H1 (cell line): ENCODE measurements at regions not wholly inside any gene's neighbourhood (a gene's known extent, or its start where the extent isn't known, plus 50 kb on each side); places are given as distances from the start of the nearest gene placed in this dataset.

Experiments used
- CTCF ChIA-PET: fragments of 300-600 bp; sonication (Branson Sonifier 250); formaldehyde crosslinking; loops from one replicate; lab custom pipeline; 2021; ENCODE audit not compliant: partially characterized antibody; lab: Charles Lee
- POLR2A ChIA-PET: fragments of 300-600 bp; sonication (Branson Sonifier 250); formaldehyde crosslinking; loops from one replicate; lab custom pipeline; 2021; ENCODE audit warnings: inconsistent platforms; ENCODE audit not compliant: partially characterized antibody; lab: Charles Lee
- DNase-seq, 2 experiments: peaks; one replicate each; pipeline versions ENCODE4 v3.0.0 to v3.0.0-alpha.2; 2010 to 2022; ENCODE audit warnings: low spot score in 2 of 2, low read depth in 1 of 2, mixed read lengths in 1 of 2
- FAIRE-seq: peaks from 2 replicates; lab custom pipeline; 2011; peaks lifted over from hg19 to GRCh38; lab: Jason Lieb, UNC
- H2AFZ ChIP-seq: 2 replicates; pipeline ENCODE4 v1.8.1; 2012; ENCODE audit warnings: low read length, inconsistent platforms
- H2AK5ac ChIP-seq: 2 replicates; pipeline ENCODE4 v1.6.1; 2013; ENCODE audit warnings: low read depth, low read length
- H2BK120ac ChIP-seq: replicated peaks from 2 replicates; pipeline ENCODE3; 2013; ENCODE audit warnings: low read depth, low read length, inconsistent platforms
- H2BK12ac ChIP-seq: 2 replicates; pipeline ENCODE4 v1.6.1; 2013; ENCODE audit warnings: low read depth, low read length
- H2BK15ac ChIP-seq: 2 replicates; pipeline ENCODE4 v1.6.1; 2013; ENCODE audit warnings: low read length
- H2BK20ac ChIP-seq: 2 replicates; pipeline ENCODE4 v1.6.1; 2013; ENCODE audit warnings: low read length
- H2BK5ac ChIP-seq: 2 replicates; pipeline ENCODE4 v1.6.1; 2013; ENCODE audit warnings: low read depth, low read length
- H3K14ac ChIP-seq: 2 replicates; pipeline ENCODE4 v1.6.1; 2013; ENCODE audit warnings: inconsistent platforms; ENCODE audit not compliant: insufficient read length
- H3K18ac ChIP-seq: 2 replicates; pipeline ENCODE4 v1.6.1; 2013; ENCODE audit warnings: low read length; ENCODE audit errors: extremely low read depth
- H3K23ac ChIP-seq: 2 replicates; pipeline ENCODE4 v1.6.1; 2013; ENCODE audit warnings: inconsistent platforms; ENCODE audit not compliant: insufficient read length
- H3K23me2 ChIP-seq: 2 replicates; pipeline ENCODE4 v1.6.1; 2013; ENCODE audit warnings: low read depth, low read length
- H3K27ac ChIP-seq: 2 replicates; pipeline ENCODE4 v1.6.1; 2011; ENCODE audit warnings: low read depth, low read length, inconsistent platforms
- H3K27me3 ChIP-seq, 4 experiments: replicated peaks in 1 of 4; 1 replicate in 1 of 4; 2 replicates in 3 of 4; pipeline versions ENCODE4 v1.6.1 to v1.8.1; 2011 to 2013; ENCODE audit warnings: low read length in 3 of 4, mild to moderate bottlenecking in 3 of 4, inconsistent platforms in 2 of 4, mixed read lengths in 2 of 4, moderate library complexity in 1 of 4; ENCODE audit not compliant: control insufficient read depth in 3 of 4, insufficient read depth in 3 of 4; ENCODE audit errors: extremely low read depth in 1 of 4
- H3K36me3 ChIP-seq, 4 experiments: 2 replicates each; pipeline versions ENCODE4 v1.6.1 to v1.8.1; 2011 to 2013; ENCODE audit warnings: mild to moderate bottlenecking in 4 of 4, low read length in 3 of 4, moderate library complexity in 2 of 4, control low read depth in 1 of 4, inconsistent platforms in 1 of 4; ENCODE audit not compliant: insufficient read depth in 4 of 4, control insufficient read depth in 2 of 4
- H3K4ac ChIP-seq: replicated peaks from 2 replicates; pipeline ENCODE3; 2013; ENCODE audit warnings: low read length, low read depth, mixed read lengths, inconsistent platforms; ENCODE audit not compliant: insufficient read length
- H3K4me1 ChIP-seq, 4 experiments: replicated peaks in 1 of 4; 1 replicate in 1 of 4; 2 replicates in 3 of 4; pipeline versions ENCODE4 v1.6.1 to v1.8.1; 2011 to 2013; ENCODE audit warnings: low read length in 3 of 4, inconsistent platforms in 2 of 4, mixed read lengths in 1 of 4; ENCODE audit not compliant: insufficient read depth in 4 of 4, control insufficient read depth in 3 of 4
- H3K4me2 ChIP-seq, 2 experiments: 2 replicates each; pipeline versions ENCODE4 v1.6.1 to v1.8.1; 2011 to 2013; ENCODE audit warnings: low read depth in 2 of 2, low read length in 2 of 2, control low read depth in 1 of 2, inconsistent platforms in 1 of 2, mild to moderate bottlenecking in 1 of 2; ENCODE audit not compliant: insufficient read depth in 1 of 2
- H3K4me3 ChIP-seq, 4 experiments: fragments of 200-600, 300-600 bp in 1 of 4; sonication (generic), shearing (Covaris generic), sonication (Bioruptor Twin) in 1 of 4; 2 replicates each; pipeline versions ENCODE4 v1.5.1 to v1.8.1; 2011 to 2016; ENCODE audit warnings: low read length in 4 of 4, low read depth in 3 of 4, control low read depth in 2 of 4, inconsistent platforms in 2 of 4, mild to moderate bottlenecking in 2 of 4, mixed read lengths in 1 of 4, moderate library complexity in 1 of 4; ENCODE audit not compliant: insufficient read depth in 2 of 4; ENCODE audit errors: extremely low read depth in 1 of 4
- H3K56ac ChIP-seq: replicated peaks from 2 replicates; pipeline ENCODE3; 2013; ENCODE audit warnings: low read depth, mild to moderate bottlenecking, mixed read lengths, low read length, inconsistent platforms; ENCODE audit not compliant: insufficient read length
- H3K79me1 ChIP-seq: 2 replicates; pipeline ENCODE4 v1.6.1; 2013; ENCODE audit warnings: low read depth, low read length, control low read depth
- H3K79me2 ChIP-seq, 2 experiments: 2 replicates each; pipeline versions ENCODE4 v1.6.1 to v1.8.1; 2012 to 2013; ENCODE audit warnings: low read length in 2 of 2, mild to moderate bottlenecking in 2 of 2, inconsistent platforms in 1 of 2; ENCODE audit not compliant: insufficient read depth in 2 of 2, control insufficient read depth in 1 of 2
- H3K9ac ChIP-seq, 4 experiments: replicated peaks in 1 of 4; 1 replicate in 1 of 4; 2 replicates in 3 of 4; pipeline versions ENCODE4 v1.6.1 to v1.8.1; 2011 to 2013; ENCODE audit warnings: low read depth in 3 of 4, low read length in 3 of 4, control low read depth in 2 of 4, mild to moderate bottlenecking in 2 of 4, moderate library complexity in 2 of 4, inconsistent platforms in 1 of 4; ENCODE audit errors: extremely low read depth in 1 of 4
- H3K9me3 ChIP-seq, 2 experiments: 2 replicates each; pipeline versions ENCODE4 v1.6.1 to v1.8.1; 2012 to 2013; ENCODE audit warnings: mild to moderate bottlenecking in 2 of 2, moderate library complexity in 2 of 2, control low read depth in 1 of 2, inconsistent platforms in 1 of 2, low read depth in 1 of 2, low read length in 1 of 2, mixed read lengths in 1 of 2; ENCODE audit not compliant: insufficient read depth in 2 of 2
- H4K20me1 ChIP-seq, 2 experiments: replicated peaks in 1 of 2; 2 replicates each; pipeline versions ENCODE3 to v1.8.1; 2011 to 2013; ENCODE audit warnings: inconsistent platforms in 2 of 2, low read length in 2 of 2, mild to moderate bottlenecking in 1 of 2; ENCODE audit not compliant: insufficient read depth in 2 of 2, control insufficient read depth in 1 of 2
- H4K5ac ChIP-seq: 2 replicates; pipeline ENCODE4 v1.6.1; 2013; ENCODE audit warnings: low read length, low read depth, mixed read lengths, inconsistent platforms; ENCODE audit not compliant: insufficient read length
- H4K8ac ChIP-seq: 2 replicates; pipeline ENCODE4 v1.8.0; 2013; ENCODE audit warnings: mild to moderate bottlenecking, moderate library complexity, low read length, inconsistent platforms; ENCODE audit not compliant: insufficient read depth; ENCODE audit errors: extremely low read depth
- H4K91ac ChIP-seq: replicated peaks from 2 replicates; pipeline ENCODE3; 2013; ENCODE audit warnings: low read length, mixed read lengths, inconsistent platforms; ENCODE audit not compliant: insufficient read length
- BACH1 ChIP-seq: IDR thresholded peaks from 2 replicates; pipeline ENCODE4 v1.6.1; 2012; ENCODE audit warnings: low read length, improper control_type of control experiment
- BCL11A ChIP-seq, 2 experiments: IDR thresholded peaks; one replicate each; pipeline ENCODE4 v1.6.1; 2011; ENCODE audit warnings: low read depth in 2 of 2, low read length in 2 of 2, mild to moderate bottlenecking in 2 of 2
- CREB1 ChIP-seq: IDR thresholded peaks from 2 replicates; pipeline ENCODE4 v1.6.1; 2012; ENCODE audit warnings: inconsistent platforms
- MAFK ChIP-seq: IDR thresholded peaks from 2 replicates; pipeline ENCODE4 v1.6.1; 2012; ENCODE audit warnings: low read depth, mild to moderate bottlenecking, improper control_type of control experiment, low read length
- SP1 ChIP-seq: IDR thresholded peaks from 2 replicates; pipeline ENCODE4 v1.6.1; 2011; ENCODE audit warnings: low read depth, low read length
- TEAD4 ChIP-seq: IDR thresholded peaks from 2 replicates; pipeline ENCODE4 v1.6.1; 2012; ENCODE audit warnings: low read depth, low read length, inconsistent platforms, mixed read lengths
- WGBS, 2 experiments: shearing (Covaris generic) in 1 of 2; methylation state at CpG; one replicate each; pipeline versions ENCODE4 v1.1.6 to v1.1.7; 2013 to 2015; ENCODE audit warnings: low lambda C conversion rate in 2 of 2, mixed read lengths in 2 of 2, inconsistent platforms in 1 of 2, low coverage in 1 of 2, missing lambda C conversion rate in 1 of 2; ENCODE audit not compliant: insufficient replicate concordance in 2 of 2, insufficient coverage in 1 of 2, insufficient read length in 1 of 2; ENCODE audit errors: extremely low coverage in 1 of 2, missing lambda C conversion rate in 1 of 2; 5-methylcytosine and 5-hydroxymethylcytosine counted together

DNA sequence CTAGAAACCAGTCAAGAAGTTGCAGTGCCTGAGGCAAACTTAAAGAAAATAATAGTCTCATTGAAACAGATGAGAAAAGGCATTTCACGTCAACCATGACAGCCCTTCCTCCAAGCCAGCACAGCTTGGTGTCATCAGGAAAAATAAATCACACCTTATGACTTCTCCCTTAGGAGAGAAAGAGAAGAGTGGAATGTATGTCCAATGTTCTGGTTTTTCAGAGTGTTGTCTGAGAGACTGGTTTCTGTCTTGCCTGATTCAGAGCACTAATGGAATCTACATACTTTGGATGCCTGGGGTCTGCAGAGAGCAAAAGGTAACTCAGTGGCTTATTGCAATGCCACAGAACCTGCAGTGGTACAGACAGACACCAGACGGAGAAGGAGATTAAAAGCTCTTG lies 105.5 kb upstream of the PDE4D start:
- Histone ChIP-seq H2AFZ (no peak overlapping the region), H3K23me2 (no peaks in the 10 kb centered on the region), H3K56ac (no peak overlapping the region), H2BK20ac (no peak overlapping the region), H4K91ac (no peak overlapping the region), H3K9me3 (0 out of 4 replicates have a peak, but pooled peaks cover 0 to 2% of the 10 kb centered on the region in 2 experiments), H4K8ac (no peak overlapping the region), H3K4ac (no peak overlapping the region), H3K79me1 (no peaks in the 10 kb centered on the region), H3K79me2 (no peaks in the 10 kb centered on the region), H4K20me1 (no peaks in the 10 kb centered on the region), H3K23ac (no peak overlapping the region), H3K36me3 (no peaks in the 10 kb centered on the region), H3K18ac (no peak overlapping the region), H3K4me2 (no peak overlapping the region), H3K4me1 (no peaks in the 10 kb centered on the region), H3K4me3 (no peak overlapping the region), H2BK5ac (no peak overlapping the region), H3K14ac (no peak overlapping the region), H2BK120ac (no peak overlapping the region), H2AK5ac (no peak overlapping the region), H3K27ac (no peak overlapping the region), H3K9ac (no peak overlapping the region), H2BK15ac (no peak overlapping the region), H2BK12ac (no peak overlapping the region), H3K27me3 (no peaks in the 10 kb centered on the region), H4K5ac (no peak overlapping the region)
- FAIRE-seq (no peak), DNase-seq (no peak)
- WGBS, 2 experiments = 74% methylated on average over 2 of the region's 2 CpGs; no CpG with 5 or more reads in 1 of the 2 experiments
- ChIA-PET CTCF (interaction anchor here (1.2 kb wide), 1 partner anchor 10 kb away, joined by 3 read pairs; no protein-coding TSS in a partner anchor), POLR2A (no interaction called here)
- no peak for TF ChIP-seq BCL11A (IDR thresholded peaks at IDR 0.05; ENCODE audit: low read depth in 2 of 2, low read length in 2 of 2)
- TF ChIP-seq MAFK = no peak
- 0 out of 2 replicates have a peak, but pooled peaks have one; percentile 25 for TF ChIP-seq TEAD4
- TF ChIP-seq SP1 = no peak
- no peak for TF ChIP-seq BACH1
- no peak for TF ChIP-seq CREB1
